Glomerular endothelial cell (primary cell): ENCODE measurements at regions not wholly inside any gene's neighbourhood (a gene's known extent, or its start where the extent isn't known, plus 50 kb on each side); places are given as distances from the start of the nearest gene placed in this dataset.

Source experiments
- DNase-seq: peaks from one replicate; pipeline ENCODE4 v3.0.0-alpha.2; 2011; ENCODE audit warnings: low read depth, low spot score; ENCODE audit errors: extremely low read depth

DNA sequence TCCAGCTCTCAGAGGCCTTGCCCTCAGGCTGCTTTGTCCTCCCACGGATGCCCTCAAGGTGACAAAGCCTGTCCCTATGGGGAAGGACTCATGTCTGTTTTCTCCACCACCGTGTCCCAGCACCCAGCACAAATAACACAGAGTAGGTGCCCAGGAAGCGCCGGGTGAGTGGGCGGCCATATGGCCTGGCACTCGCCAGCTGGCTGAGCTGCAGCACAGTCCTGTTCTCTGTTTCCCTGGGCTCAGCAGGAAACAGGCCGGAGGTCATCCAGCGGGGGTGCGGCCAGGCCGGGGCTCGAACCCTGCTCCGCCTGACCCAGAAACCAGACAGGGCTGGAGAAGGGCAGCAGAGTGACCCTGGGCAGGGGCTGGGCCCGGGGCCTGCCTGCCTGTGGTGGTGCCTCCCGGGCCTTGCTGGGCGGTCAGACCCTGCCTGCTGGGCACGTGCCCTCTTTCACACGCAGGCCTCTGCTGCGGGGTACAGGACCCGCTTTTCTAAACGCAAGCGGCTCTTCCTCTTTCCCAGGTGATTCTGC lies 139.0 kb upstream of the CIBAR2 start:
- DNase-seq, result no peak

DNA sequence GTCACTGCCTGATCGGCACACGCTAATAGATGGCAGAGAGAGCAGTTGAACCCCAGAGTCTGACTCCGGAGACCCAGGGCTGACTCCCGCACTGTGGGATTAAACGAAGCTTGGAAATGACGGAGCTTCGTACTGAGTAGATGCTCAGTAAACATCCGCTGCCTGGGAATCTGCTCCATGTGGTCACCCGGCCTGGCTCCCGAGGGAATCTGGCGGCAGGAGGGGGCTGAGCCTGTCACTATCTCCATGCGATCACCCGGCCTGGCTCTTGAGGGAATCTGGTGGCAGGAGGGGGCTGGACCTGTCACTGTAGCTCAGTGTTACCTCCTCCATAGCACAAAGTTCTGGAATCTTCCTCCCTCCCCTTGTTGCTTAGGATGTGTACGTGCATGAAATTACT lies 139.7 kb upstream of the CIBAR2 start:
- no peak for DNase-seq

DNA sequence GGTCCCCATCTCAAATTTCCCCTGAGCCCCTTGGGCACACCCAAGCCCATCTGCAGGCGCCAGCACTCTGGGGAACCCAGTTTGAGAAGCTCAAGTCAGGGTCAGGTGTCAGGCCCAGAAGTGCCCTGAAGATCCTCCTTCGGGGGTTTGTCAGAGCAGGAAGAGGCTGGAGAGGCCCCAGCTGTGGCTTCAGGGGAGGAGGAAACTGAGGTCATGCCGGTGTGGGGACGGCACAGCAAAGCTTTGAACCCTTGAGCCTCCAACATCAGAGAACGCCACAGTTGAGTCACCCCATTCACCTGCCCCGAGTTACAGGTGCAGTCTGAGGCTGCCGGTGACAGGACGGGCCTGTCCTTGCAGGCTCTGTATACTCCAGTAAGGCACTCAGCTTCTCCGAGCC lies 140.2 kb upstream of the CIBAR2 start:
- DNase-seq, result no peak

DNA sequence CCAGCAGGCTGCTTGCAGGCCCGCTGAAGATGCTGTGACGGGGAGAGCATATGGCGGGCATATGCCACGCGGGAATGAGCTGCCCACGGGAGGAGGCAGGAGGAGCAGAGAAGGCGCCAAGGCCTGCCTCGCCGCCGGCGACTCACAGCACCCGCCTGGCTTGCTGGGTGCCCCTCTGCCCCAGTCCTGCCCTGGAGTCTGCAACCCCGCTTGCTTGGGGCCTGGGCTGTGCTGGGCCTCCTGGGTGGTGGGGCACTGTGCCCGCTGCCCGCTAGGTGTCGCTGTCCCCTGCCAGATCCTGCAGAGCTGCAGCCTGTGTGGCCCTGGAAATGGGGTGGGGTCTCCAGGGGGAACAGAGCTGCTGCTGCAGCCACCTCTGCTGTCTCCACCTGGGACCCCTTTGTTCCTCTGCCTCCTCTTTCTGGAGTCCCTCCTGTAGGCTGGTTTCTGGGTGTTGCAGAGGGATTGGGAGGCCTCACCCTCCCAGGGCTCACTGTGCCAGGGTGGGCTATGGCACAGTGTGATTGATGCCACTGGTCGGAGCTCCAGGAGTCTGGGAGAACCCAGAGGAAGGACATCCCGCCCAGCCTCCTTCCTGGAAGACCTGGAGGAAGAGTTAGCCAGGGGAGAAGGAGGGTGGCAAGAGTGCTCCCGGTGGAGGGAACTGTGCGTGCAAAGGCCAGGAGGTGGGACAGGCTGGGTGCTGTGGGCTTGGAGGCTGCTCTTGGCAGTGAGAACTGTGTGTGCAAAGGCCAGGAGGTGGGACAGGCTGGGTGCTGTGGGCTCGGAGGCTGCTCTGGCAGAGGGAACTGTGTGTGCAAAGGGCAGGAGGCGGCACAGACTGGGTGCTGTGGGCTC lies 141.0 kb upstream of the CIBAR2 start:
- no peak for DNase-seq

DNA sequence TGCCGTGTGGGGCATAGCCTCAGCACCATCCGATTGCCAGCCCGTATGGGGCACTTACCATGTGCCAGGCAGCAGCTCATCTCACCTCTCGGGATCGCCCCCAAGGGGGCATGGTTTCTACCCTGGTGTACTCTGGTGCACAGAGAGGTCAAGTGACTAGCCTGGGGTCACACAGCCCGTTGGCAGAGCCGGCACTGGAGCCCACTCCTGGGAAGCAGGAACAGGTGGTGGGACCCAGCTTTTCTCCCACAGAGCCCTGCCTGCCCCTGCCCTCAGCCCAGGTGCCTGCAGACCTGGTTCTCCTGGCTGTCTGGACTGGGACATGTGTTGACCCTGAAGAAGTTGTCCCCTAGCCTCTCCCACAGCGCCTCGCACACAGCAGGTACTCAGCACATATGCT lies 141.8 kb upstream of the CIBAR2 start:
- DNase-seq, result no peak

DNA sequence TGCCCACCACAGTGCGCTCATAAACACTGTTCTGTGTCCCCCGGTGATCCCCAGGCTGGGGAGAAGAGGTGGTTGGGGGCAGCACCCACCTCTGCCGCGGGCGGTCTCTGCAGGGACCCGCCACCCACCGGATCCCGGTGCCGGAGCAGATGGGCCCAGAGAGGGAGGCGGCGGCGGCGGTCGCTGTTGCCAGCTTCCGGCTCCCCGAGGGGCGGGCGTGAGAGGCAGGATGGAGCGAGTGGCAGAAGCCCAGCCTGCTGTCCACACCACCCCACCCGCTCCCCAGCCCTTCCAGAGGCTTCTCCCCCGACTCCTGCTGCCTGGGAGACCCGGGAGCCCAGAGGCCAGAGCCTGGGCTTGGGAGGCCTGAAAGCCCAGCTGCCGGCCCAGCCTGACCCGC lies 142.6 kb upstream of the CIBAR2 start:
- DNase-seq, result no peak

DNA sequence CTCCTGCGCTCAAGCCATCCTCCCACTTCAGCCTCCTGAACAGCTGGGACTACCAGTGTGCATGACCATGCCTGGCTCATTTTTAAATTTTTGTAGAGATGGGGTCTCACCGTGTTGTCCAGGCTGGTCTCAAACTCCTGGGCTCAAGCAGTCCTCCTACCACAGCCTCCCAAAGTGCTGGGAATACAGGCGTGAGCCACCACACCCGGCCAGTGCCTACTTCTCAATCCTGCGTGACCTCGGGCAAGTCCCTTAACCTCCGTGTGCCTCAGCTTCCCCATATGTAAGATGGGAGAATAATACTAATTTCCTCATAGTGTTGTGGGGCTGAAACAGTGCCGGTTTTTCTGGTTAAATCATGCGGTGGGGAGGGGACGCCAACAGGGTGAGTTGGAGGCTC lies 143.5 kb upstream of the CIBAR2 start:
- no peak for DNase-seq

DNA sequence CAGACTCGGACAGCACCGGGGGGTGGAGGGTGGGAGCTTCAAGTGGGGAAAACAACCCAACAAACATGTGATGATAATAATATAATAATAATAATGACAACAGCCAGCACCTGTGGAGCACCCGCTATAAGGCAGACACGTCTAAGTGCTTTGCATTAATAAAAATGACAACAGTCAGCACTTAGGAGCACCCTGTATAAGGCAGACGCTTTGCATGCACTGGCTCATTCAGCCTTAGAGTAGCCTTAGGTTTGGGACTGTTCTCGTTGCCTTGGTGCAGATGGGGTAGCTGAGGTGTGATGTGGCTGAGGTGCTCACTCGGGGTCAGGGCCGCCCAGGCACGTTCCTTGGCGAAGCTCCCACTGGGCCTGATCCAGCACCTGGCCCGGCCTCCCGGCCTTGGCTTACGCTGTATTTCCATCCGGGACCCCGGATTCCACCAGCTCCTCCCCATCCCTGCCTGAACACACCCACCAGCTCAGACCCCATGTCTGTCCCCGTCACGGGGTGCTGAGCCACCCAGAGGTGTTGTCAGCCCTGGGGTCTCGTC lies 144.0 kb upstream of the CIBAR2 start:
- DNase-seq, result no peak

DNA sequence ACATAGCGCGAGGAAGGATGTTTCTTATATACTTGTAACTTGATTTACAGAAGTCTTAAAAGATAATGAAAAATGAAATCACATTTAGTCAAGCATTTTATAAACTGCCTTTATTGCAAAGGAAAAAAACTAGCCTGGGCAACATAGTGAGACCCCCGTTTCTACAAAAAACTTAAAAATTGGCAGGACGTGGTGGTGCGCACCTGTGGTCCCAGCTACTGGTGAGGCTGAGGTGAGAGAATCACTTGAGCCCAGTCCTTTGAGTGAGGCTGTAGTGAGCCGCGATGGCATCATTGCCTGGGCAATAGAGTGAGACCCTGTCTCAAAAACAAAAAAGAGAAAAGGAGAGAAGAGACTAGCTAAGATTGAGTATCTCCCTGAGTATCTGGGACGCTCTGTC lies 145.2 kb upstream of the CIBAR2 start:
- DNase-seq, result no peak

DNA sequence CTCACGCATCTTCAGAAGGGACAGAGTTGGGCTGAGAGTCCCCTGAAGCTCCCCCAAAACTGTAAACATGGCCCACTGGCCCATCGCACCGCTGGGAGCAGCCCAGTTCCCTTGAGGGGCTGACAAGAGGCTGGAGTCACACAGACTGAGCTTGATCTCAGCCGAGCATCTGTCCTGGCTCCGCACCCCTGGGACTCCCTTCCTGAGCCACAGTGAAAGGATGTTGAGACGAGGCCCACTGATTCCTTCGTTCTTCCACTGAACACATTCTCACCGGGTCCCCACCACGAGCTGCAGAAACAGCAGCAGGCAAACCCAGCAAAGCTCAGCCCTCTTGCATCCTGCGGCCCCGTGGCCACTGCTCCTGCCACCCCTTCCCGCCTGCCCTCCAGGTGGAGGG lies 145.9 kb upstream of the CIBAR2 start:
- no peak for DNase-seq

DNA sequence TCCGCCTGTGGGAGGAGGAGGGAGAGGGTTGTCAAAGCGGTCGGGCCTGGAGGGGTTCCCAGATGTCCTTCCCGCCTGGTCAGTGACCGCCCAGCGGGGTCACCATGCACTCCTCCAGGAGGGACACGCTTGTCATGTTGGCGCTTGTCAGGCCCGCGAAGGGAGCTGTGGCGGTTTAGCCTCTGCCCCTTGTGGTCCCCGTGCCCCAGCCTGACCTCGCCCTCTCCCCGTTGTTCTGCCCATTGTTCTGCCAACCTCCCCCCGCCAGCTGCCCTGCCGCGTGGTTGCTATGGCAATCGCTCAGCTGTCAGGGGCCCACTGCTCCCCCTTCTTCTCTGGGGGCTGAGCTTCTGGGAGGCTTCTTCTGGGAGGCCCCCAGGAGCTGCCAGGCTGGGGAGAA lies 146.4 kb upstream of the CIBAR2 start:
- no peak for DNase-seq

DNA sequence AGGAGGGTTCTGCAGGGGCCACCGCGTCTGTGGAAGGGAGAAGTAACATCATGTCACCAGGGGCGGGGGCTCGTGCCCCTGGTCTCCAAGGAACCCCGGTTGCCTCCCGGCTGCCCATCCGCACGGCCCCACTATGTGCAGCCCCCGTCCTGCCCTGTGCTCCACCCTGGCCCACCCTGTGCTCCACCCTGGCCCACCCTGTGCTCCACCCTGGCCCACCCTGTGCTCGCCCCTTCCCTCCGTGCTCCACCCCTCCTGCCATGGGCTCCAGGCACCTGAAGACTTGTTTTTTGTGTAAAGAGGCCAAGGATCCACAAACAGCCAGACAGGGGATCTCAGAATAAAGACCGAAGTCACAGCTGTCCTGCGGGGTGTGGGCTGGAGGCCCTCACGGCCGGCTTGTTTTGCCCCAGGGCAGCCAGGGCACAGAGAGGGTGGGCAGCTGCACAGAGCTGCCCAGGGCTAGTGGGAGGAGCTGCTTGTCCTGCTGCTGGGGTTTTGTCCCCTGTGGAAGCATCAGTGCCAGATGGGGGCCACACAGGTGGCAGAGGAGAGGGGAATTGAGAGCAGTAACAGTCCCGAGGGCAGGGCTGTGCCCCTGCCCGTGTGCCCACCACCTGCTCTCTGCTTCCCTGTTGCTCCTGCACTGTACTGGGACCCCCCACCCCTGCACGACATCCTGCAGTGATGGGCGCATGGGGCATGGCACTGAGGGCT lies 147.0 kb upstream of the CIBAR2 start:
- no peak for DNase-seq

DNA sequence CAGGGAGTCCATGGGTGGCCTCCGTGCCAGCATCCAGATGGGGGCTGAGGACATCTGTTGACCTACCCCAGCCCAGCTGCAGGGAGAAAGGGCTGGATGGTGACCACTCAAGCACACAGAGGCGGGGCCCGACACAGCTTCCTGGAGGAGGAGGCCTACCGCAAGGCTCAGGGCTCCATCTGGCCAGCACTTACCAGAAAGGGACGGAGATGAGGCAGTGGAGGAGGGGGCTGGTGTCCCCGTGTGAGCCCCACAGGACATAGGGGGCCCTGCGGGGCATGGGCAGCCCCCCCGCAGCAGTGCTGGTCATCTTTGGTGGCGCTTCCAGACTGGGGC lies 147.5 kb upstream of the CIBAR2 start:
- no peak for DNase-seq

DNA sequence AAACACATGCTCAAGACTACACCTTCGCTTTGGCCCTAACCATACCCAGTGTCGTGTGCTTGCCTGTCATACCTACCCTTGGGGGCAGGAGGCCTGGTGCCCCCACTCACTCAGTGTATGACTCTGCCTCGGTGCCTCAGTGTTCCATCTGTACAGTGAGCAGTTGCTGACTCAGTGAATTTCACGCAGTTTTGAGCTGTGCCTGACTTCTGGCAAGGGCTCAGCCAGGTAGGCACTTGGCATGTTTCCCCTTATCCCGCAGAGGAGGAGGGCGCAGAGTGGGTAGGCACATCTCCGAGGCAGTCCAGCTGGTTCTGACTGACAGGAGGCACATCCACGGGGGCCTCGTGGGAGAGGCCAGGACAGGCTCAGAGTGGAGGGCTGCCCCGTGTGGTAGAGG lies 148.9 kb upstream of the CIBAR2 start:
- no peak for DNase-seq

DNA sequence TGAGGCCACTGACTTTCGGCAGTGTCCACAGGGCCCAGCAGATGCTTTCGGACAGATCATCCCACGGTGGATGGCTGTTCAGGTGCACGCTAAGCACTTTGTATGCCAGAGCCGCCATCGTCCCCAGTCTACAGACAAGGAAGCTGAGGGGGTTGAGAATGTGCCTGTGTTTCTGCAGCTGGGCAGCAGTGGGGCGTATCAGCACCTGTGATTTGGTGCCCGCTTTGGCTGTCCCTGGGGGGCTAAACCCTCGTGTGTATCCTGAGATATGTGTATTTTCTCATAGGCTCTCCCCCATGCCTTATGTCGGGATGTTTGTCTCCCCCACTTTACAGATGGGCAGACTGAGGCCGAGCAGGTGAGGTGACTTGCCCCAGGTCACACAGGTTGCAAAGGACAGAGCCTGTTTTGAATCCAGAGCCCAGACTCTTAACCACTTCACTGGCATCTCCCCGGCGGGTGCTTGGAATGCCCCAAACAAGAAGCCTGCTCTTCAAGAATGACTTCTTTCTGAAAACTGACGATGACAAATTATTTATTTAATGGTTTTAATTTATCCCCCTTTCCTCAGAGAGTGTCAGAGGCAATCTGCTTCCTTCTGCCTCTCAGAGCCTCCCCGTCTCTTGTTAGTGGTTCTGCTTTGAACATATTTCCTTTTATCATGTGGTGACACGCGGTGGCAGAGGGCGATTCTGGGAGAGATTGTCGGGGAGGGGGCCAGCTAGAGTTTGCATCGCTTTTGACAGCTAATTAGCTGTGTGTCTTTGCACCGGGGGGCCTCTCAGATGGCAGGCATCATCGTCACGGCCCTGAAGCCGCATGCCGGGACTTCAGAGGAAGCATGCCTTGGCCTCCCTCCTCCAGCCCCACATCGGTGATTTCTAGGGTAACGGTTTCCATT lies 149.6 kb upstream of the CIBAR2 start:
- DNase-seq, result no peak

DNA sequence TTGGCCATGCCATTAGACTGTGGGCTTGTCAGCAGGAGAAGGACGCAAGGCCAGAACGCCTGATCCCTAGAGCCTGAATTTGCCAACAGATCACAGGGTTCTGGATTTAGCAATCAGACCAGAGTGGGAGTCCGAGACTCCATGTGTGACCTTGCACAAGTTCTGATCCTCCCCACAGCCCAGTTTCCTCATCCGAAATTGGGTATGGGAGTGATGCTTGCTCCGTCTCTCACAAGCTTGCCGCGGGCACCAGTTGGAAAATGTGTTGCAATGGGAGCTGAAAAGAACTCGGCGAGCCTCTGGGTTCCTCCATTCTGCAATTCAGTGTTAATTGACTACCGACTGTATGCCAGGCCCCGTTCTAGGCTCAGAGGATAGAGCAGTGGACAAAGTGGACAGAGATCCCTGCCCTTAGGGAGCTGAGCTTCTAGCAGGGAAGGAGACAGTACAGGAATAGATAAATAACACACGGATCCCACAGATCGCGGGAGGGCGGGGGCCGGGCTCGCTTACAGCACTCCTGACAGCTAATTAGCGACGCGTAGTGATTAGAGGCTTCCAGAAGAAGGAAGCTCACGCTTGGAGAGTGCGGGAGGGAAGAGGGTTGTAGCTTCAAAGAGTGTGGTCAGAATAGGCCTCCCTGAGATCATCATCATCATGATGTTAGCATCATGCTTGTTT lies 150.4 kb upstream of the CIBAR2 start:
- DNase-seq, result no peak

DNA sequence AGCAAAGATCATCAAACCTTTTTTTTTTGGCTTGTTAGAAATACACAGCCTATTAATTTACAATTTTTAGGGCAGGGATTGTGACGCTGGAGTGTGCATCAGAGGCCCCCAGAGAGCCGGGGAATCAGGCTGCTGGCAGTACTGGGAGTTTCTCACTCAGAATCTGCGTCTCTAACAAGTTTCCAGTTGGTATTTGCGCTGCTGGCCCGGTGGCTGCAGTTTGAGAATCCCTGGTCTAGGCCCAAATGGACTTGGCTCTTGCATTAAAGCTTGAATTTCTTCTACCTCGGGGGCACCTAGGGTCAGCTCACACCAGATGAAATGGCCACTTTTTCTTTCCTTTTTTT lies 150.9 kb upstream of the CIBAR2 start:
- no peak for DNase-seq

DNA sequence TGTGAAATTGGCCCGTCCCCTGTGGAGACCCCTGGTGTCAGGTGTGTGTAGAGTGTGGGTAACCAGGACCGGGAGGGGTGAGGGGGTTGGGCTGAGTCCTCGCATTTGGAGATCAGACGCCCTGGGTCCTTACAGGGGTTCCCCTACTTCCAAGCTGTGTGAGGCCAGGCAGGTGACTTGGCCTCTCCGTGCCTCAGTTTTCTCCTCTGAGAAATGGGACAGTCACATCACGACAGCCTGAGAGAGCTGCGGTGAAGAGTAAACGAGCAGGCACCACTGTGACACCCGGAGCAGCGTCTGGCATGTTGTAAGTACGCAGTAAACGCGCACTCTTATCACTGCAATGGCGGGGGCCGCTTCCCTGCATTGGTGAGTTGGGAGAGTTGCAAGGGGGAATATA lies 152.5 kb upstream of the CIBAR2 start:
- DNase-seq, result no peak

DNA sequence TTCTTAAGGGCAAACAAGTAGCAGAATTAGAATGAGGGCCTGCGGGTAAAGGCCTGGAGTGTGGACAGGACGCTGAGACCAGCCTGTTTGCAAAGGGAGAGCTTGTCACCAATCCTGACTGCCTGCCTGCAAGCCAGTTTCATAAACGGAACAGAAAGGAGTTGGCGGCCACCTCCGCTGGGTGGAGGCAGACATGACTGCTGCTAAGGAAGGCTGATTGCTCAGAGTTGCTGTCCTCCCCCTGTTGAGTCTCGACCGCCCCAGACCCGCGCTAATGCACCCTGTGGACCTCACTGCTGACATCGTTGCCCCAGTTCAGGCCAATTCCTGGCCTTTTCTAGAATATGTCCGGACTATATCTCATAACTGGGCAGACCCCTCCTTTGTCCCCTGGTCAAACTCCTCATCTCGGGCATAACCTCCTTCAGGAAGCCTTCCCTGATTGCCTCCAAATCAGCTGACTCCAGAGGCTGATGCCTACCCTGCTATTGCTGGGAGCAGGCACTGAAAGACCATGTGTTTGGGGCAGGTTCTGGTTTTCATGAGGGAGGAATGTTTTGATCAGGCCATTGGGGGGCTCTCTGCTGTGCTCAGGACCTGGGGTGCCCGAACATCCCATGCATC lies 153.0 kb upstream of the CIBAR2 start:
- no peak for DNase-seq

DNA sequence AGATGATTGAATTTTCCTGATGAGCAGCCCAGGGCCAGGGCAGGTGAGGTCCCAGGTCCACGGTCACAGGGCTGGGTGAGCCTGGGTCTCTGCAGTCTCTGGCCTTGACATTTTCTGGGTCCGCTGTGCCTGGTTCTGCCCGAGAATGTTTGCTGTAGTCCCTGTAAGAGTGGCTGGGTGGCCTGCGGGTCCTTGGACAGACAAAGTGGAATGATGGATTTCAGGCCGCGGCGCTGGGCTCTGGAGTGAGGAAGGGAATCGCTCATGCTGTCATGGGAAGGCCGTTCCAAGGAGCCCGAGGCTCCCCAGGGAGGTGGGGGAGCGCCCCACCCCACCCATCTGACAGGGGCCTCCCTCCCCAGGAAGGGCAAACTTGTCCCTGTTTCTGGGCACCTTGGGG lies 153.5 kb upstream of the CIBAR2 start:
- no peak for DNase-seq
